Keratinocyte (primary cell): ENCODE measurements at regions not wholly inside any gene's neighbourhood (a gene's known extent, or its start where the extent isn't known, plus 50 kb on each side); places are given as distances from the start of the nearest gene placed in this dataset.
"Not testable (repeated sequence)": the region's sequence is repeated elsewhere in the genome, so short reads cannot be mapped to it uniquely, and the experiment has no call there.

Experiments used
- DNase-seq: peaks from one replicate; pipeline ENCODE4 v3.0.0-alpha.2; 2011; ENCODE audit warnings: low read depth, missing footprints, low spot score
- FAIRE-seq: peaks from 2 replicates; lab custom pipeline; 2011; peaks lifted over from hg19 to GRCh38; lab: Jason Lieb, UNC
- H2AFZ ChIP-seq: 2 replicates; pipeline ENCODE4 v1.6.0; 2012; ENCODE audit warnings: low read length, control low read depth, inconsistent platforms; ENCODE audit not compliant: control insufficient read depth
- H3K27ac ChIP-seq: 2 replicates; pipeline ENCODE4 v1.5.1; 2011; ENCODE audit warnings: low read length; ENCODE audit not compliant: control insufficient read depth, insufficient read depth
- H3K27me3 ChIP-seq: 3 replicates; pipeline ENCODE4 v1.6.0; 2011; ENCODE audit warnings: low read length; ENCODE audit not compliant: control insufficient read depth, insufficient read depth; ENCODE audit errors: extremely low read depth
- H3K36me3 ChIP-seq, 2 experiments: 2 replicates in 1 of 2; 3 replicates in 1 of 2; pipeline ENCODE4 v1.5.1; 2011; ENCODE audit warnings: low read length in 2 of 2, mild to moderate bottlenecking in 1 of 2; ENCODE audit not compliant: control insufficient read depth in 2 of 2, insufficient read depth in 2 of 2; ENCODE audit errors: extremely low read depth in 1 of 2
- H3K4me1 ChIP-seq: 3 replicates; pipeline ENCODE4 v1.5.1; 2011; ENCODE audit warnings: low read length; ENCODE audit not compliant: control insufficient read depth, insufficient read depth; ENCODE audit errors: extremely low read depth
- H3K4me2 ChIP-seq: 3 replicates; pipeline ENCODE4 v1.6.0; 2011; ENCODE audit warnings: low read depth, low read length; ENCODE audit not compliant: control insufficient read depth, insufficient read depth; ENCODE audit errors: extremely low read depth
- H3K4me3 ChIP-seq, 3 experiments: fragments of 200-600 bp in 1 of 3; sonication (generic) in 1 of 3; 2 replicates in 2 of 3; 3 replicates in 1 of 3; pipeline ENCODE4 v1.5.1; 2011 to 2016; ENCODE audit warnings: low read length in 3 of 3, mild to moderate bottlenecking in 3 of 3, control low read depth in 2 of 3, inconsistent platforms in 1 of 3, low read depth in 1 of 3, mixed read lengths in 1 of 3, mixed run types in 1 of 3, moderate library complexity in 1 of 3; ENCODE audit not compliant: control insufficient read depth in 2 of 3, insufficient read depth in 2 of 3; ENCODE audit errors: extremely low read depth in 1 of 3
- H3K79me2 ChIP-seq: 2 replicates; pipeline ENCODE4 v1.6.0; 2012; ENCODE audit warnings: low read length; ENCODE audit not compliant: control insufficient read depth, insufficient read depth
- H3K9ac ChIP-seq: 3 replicates; pipeline ENCODE4 v1.6.0; 2011; ENCODE audit warnings: low read length; ENCODE audit not compliant: control insufficient read depth, insufficient read depth; ENCODE audit errors: extremely low read depth
- H3K9me1 ChIP-seq: 3 replicates; pipeline ENCODE4 v1.6.0; 2011; ENCODE audit warnings: low read length; ENCODE audit not compliant: control insufficient read depth, insufficient read depth; ENCODE audit errors: extremely low read depth
- H3K9me3 ChIP-seq: 2 replicates; pipeline ENCODE4 v1.5.1; 2012; ENCODE audit warnings: low read depth, low read length; ENCODE audit not compliant: control insufficient read depth
- H4K20me1 ChIP-seq: 3 replicates; pipeline ENCODE4 v1.6.0; 2011; ENCODE audit warnings: low read length; ENCODE audit not compliant: control insufficient read depth, insufficient read depth; ENCODE audit errors: extremely low read depth
- EZH2 ChIP-seq: IDR thresholded peaks from one replicate; pipeline ENCODE4 v1.6.1; 2012; ENCODE audit warnings: inconsistent platforms, mild to moderate bottlenecking, low read length, moderate library complexity
- dilution Hi-C: fragments of 300-500 bp; cut with MboI; formaldehyde crosslinking; loops from one replicate; pipeline ENCODE4 v1.7.0; 2020; ENCODE audit warnings: low sequenced_read_pairs; ENCODE audit not compliant: extremely low pct_ligation_motif_present
- TF ChIP-seq, protein P1 (sequence below), 3 experiments: IDR thresholded peaks in 1 of 3; conservative IDR thresholded peaks in 1 of 3; optimal IDR thresholded peaks in 1 of 3; 2 replicates in 2 of 3; 3 replicates in 1 of 3; pipeline versions ENCODE3 to v1.5.1; 2011; ENCODE audit warnings: low read length in 3 of 3, mild to moderate bottlenecking in 3 of 3, moderate library complexity in 2 of 3, control low read depth in 1 of 3, inconsistent platforms in 1 of 3; ENCODE audit not compliant: insufficient read depth in 2 of 3; ENCODE audit errors: extremely low read depth in 1 of 3

DNA sequence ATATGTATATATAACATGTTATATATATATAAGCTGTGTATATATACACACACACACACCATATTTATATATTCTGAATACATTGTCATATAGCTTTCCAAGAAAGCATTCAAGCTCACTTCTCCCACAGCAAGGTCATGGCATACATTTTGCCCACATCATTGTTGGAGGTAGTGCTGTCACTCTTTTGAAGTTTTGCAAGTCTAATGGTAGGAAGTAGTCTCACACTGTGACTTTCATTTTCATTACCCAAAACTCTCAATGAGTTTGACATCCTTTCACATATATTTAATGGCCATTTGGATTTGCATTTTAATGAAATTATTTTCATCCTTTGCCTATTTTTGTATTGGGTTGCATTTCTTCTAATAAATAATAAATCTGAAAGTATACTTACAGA is 59.8 kb upstream of the COX7C start:
- Histone ChIP-seq H3K4me2 (no peak overlapping the region), H3K9me3 (no peaks in the 10 kb centered on the region), H3K4me3 (no peak overlapping the region), H3K9me1 (no peaks in the 10 kb centered on the region), H3K36me3 (no peaks in the 10 kb centered on the region), H2AFZ (no peak overlapping the region), H3K4me1 (no peaks in the 10 kb centered on the region), H4K20me1 (no peaks in the 10 kb centered on the region), H3K27me3 (no peaks in the 10 kb centered on the region), H3K27ac (no peak overlapping the region), H3K79me2 (no peaks in the 10 kb centered on the region), H3K9ac (no peak overlapping the region)
- dilution Hi-C loops: no loop called here
- no peak for DNase-seq
- TF ChIP-seq, protein P1, sequence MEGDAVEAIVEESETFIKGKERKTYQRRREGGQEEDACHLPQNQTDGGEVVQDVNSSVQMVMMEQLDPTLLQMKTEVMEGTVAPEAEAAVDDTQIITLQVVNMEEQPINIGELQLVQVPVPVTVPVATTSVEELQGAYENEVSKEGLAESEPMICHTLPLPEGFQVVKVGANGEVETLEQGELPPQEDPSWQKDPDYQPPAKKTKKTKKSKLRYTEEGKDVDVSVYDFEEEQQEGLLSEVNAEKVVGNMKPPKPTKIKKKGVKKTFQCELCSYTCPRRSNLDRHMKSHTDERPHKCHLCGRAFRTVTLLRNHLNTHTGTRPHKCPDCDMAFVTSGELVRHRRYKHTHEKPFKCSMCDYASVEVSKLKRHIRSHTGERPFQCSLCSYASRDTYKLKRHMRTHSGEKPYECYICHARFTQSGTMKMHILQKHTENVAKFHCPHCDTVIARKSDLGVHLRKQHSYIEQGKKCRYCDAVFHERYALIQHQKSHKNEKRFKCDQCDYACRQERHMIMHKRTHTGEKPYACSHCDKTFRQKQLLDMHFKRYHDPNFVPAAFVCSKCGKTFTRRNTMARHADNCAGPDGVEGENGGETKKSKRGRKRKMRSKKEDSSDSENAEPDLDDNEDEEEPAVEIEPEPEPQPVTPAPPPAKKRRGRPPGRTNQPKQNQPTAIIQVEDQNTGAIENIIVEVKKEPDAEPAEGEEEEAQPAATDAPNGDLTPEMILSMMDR (optimal IDR thresholded peaks at IDR 0.05 in 1 of 3, IDR thresholded peaks at IDR 0.05 in 1 of 3, conservative IDR thresholded peaks at IDR 0.05 in 1 of 3; ENCODE audit: extremely low read depth in 1 of 3, insufficient read depth in 2 of 3, low read length in 3 of 3): no peak
- TF ChIP-seq EZH2: no peak
- FAIRE-seq: no peak

DNA sequence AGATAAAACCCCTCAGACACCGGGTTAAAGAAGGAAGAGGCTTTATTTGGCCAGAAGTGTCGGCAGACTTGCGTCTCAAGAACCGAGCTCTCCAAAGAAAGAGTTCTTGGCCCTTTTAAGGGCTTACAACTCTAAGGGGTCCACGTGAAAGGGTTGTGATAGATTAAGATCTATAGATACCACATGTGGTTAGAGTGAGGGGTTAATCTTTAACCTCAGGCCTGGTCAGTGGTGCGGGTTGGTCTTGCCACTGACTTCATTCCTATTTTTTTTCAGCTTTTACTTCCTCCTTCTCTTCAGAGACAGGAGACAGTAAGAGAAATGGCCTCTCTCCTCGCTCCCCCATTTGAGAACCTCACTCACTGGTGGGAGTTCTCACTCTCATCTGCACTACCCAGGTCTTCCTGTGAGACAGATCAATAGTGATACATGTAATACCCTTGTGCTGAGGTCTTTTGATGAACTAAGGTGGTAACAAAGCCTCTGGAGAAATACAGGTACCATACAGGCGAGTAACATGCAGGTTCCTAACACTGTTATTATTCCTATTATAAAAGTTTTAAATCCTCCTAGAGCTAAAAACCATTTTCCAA is 52.4 kb upstream of the COX7C start:
- TF ChIP-seq, protein P1 (optimal IDR thresholded peaks at IDR 0.05 in 1 of 3, IDR thresholded peaks at IDR 0.05 in 1 of 3, conservative IDR thresholded peaks at IDR 0.05 in 1 of 3; ENCODE audit: extremely low read depth in 1 of 3, insufficient read depth in 2 of 3, low read length in 3 of 3): no peak
- no peak for TF ChIP-seq EZH2
- Histone ChIP-seq H3K27ac (no peak overlapping the region), H3K4me3 (no peak overlapping the region), H3K9me1 (no peaks in the 10 kb centered on the region), H3K36me3 (no peaks in the 10 kb centered on the region), H3K9me3 (no peaks in the 10 kb centered on the region), H3K4me1 (no peaks in the 10 kb centered on the region), H3K9ac (no peak overlapping the region), H2AFZ (no peak overlapping the region), H3K79me2 (no peaks in the 10 kb centered on the region), H3K4me2 (no peak overlapping the region), H3K27me3 (no peaks in the 10 kb centered on the region), H4K20me1 (no peaks in the 10 kb centered on the region)
- no peak for FAIRE-seq
- no peak for DNase-seq
- dilution Hi-C loops: no loop called here

DNA sequence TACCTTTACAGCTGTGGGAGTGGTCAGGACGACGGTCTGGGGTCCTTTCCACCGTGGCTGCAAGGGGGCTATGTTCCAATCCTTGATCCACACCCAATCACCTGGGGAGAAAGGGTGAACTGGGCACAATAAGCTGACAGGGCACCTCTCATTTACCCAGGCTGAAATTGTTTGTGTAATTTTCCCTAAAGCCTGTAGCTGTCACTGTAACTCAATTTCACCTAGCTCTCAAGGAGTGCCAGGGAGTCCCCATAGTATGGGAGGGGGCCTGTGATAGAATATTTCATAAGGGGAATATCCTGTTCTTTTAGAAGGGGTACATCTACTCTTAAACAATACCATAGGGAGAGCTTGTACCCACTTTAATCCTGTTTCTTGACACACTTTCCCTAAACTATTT is 51.7 kb upstream of the COX7C start:
- H3K4me2 ChIP-seq, H3K4me3 ChIP-seq, H3K36me3 ChIP-seq, H3K27me3 ChIP-seq, H3K4me1 ChIP-seq, H2AFZ ChIP-seq, H3K9me1 ChIP-seq, H4K20me1 ChIP-seq, DNase-seq, dilution Hi-C loops, FAIRE-seq, H3K79me2 ChIP-seq, H3K27ac ChIP-seq, H3K9ac ChIP-seq, H3K9me3 ChIP-seq: not testable (repeated sequence)
